ENCODE measurements at regions not wholly inside any gene's neighbourhood (a gene's known extent, or its start where the extent isn't known, plus 50 kb on each side); places are given as distances from the start of the nearest gene placed in this dataset.

DNA sequence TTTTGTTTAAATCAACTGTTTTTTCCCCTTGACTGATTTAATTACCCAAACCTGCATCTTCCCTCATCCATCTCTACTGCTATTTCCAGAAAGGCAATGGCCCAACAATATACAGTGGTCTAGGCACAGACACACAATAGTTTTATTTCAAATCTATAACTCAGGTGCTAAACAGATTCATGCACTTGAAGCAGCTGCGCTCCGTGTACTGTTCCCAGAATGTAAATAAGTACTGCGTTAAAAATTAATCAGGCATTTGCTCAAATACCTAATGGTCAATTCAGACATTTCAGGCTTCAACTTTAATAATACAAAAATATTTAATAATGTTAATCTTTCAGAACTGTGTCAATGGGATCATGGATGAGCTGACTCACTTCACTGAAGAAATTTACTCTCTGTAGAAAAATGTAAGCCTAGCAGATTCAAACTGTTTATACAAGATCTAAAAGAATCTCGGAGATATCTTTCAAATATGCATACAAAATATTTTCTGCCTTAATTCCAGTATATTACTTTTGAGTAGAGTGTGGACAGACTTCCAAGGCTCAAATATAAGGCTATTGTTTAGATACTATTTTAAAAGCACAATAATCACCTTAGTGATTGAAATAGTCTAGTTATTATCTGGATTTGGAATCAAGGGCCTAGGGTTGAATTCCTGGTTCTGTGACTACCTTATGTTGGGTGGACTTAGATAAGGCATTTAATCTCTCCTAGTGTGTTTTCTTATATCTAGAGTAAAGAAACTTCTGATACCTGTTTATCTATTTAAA is 97.4 kb upstream of the PSMD7 start:
- TF ChIP-seq POLR2AphosphoS5 (IDR thresholded peaks at IDR 0.05; ENCODE audit: insufficient read depth in 1 of 2, low read depth in 1 of 2) (no peak), CTCF (IDR thresholded peaks at IDR 0.05) (no peak), POLR2A (IDR thresholded peaks at IDR 0.05) (no peak)

Measured in vagina (tissue), 2 donors.